Choroid plexus epithelial cell (primary cell): ENCODE measurements at regions not wholly inside any gene's neighbourhood (a gene's known extent, or its start where the extent isn't known, plus 50 kb on each side); places are given as distances from the start of the nearest gene placed in this dataset.

Experiments
- DNase-seq: peaks from one replicate; pipeline ENCODE4 v3.0.0-alpha.2; 2010; ENCODE audit warnings: low read depth
- H3K4me3 ChIP-seq: 2 replicates; pipeline ENCODE4 v1.5.1; 2011; ENCODE audit warnings: low read depth, mild to moderate bottlenecking, control low read depth, low read length, moderate library complexity
- CTCF ChIP-seq: conservative IDR thresholded peaks from 2 replicates; pipeline ENCODE4 v1.5.1; 2011; ENCODE audit warnings: low read depth, mild to moderate bottlenecking, control low read depth, inconsistent platforms, low read length, moderate library complexity

GRCh38 chr6:119442776-119443184 lies 93.2 kb upstream of the MAN1A1 start:
- no peak for TF ChIP-seq CTCF
- no peak overlapping the region for H3K4me3 ChIP-seq
- peak; percentile 51 for DNase-seq

GRCh38 chr6:119440953-119441352 lies 91.4 kb upstream of the MAN1A1 start:
- no peak for TF ChIP-seq CTCF
- H3K4me3 ChIP-seq, result no peak overlapping the region

GRCh38 chr6:119436583-119436982 lies 87.0 kb upstream of the MAN1A1 start:
- no peak for TF ChIP-seq CTCF
- no peak for DNase-seq

More at GRCh38 chr6:119440953-119441352, 91.4 kb upstream of the MAN1A1 start:
- no peak for DNase-seq

GRCh38 chr6:119431799-119432198 lies 82.2 kb upstream of the MAN1A1 start:
- no peak overlapping the region for H3K4me3 ChIP-seq
- TF ChIP-seq CTCF, result no peak
- DNase-seq, result no peak

More at GRCh38 chr6:119436583-119436982, 87.0 kb upstream of the MAN1A1 start:
- no peak overlapping the region for H3K4me3 ChIP-seq

GRCh38 chr6:119430805-119431204 lies 81.2 kb upstream of the MAN1A1 start:
- no peak for TF ChIP-seq CTCF
- DNase-seq, result no peak
- H3K4me3 ChIP-seq, result no peak overlapping the region

- no peak overlapping the region for H3K4me3 ChIP-seq
- DNase-seq, result no peak
- TF ChIP-seq CTCF, result no peak
Observed at GRCh38 chr6:119428633-119429032, 79.1 kb upstream of the MAN1A1 start.

GRCh38 chr6:119426619-119427018 lies 77.1 kb upstream of the MAN1A1 start:
- no peak overlapping the region for H3K4me3 ChIP-seq
- no peak for TF ChIP-seq CTCF
- DNase-seq, result no peak
